ENCODE measurements at regions not wholly inside any gene's neighbourhood (a gene's known extent, or its start where the extent isn't known, plus 50 kb on each side); places are given as distances from the start of the nearest gene placed in this dataset.
"Not testable (repeated sequence)": the region's sequence is repeated elsewhere in the genome, so short reads cannot be mapped to it uniquely, and the experiment has no call there.

DNA sequence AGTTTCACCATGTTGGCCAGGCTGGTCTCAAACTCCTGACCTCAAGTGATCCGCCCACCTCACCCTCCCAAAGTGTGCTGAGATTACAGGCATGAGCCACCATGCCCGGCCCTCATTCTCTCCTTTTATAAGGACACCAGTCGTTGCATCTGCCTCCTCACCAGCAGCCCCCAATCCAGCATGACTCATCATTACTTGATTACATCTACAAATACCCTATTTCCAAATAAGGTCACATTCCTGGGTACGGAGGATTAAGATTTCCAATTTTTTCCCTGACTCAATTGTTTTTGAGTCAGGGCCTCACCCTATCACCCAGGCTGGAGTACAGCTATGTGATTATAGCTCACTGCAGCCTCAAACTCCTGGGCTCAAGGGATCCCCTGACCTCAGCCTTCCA, 49.8 kb upstream of the DEFB108B start:
- H3K4me3 ChIP-seq (ENCODE audit: low read depth, low read length): not testable (repeated sequence)

All from WI38 (cell line).